CD1c-positive myeloid dendritic cell (primary cell): ENCODE measurements at regions not wholly inside any gene's neighbourhood (a gene's known extent, or its start where the extent isn't known, plus 50 kb on each side); places are given as distances from the start of the nearest gene placed in this dataset.
"Not testable (repeated sequence)": the region's sequence is repeated elsewhere in the genome, so short reads cannot be mapped to it uniquely, and the experiment has no call there.

Experiments
- DNase-seq: peaks from one replicate; pipeline ENCODE4 v3.0.0-alpha.2; 2016; ENCODE audit errors: extremely low spot score

GRCh38 chr20:1825938-1826445, 69.2 kb upstream of the SIRPA start:
- peak; percentile 45 for DNase-seq

- no peak for DNase-seq
Observed at GRCh38 chr20:1825507-1825906, 69.7 kb upstream of the SIRPA start.

- no peak for DNase-seq
Observed at GRCh38 chr20:1824834-1825233, 70.4 kb upstream of the SIRPA start.

- peak; percentile 76 for DNase-seq
Observed at GRCh38 chr20:1824181-1824580, 71.0 kb upstream of the SIRPA start.

- DNase-seq = peak; percentile 55
Observed at GRCh38 chr20:1823450-1823844, 71.8 kb upstream of the SIRPA start.

GRCh38 chr20:1822564-1823449, 72.4 kb upstream of the SIRPA start:
- DNase-seq = no peak

- DNase-seq = peak; percentile 93
Observed at GRCh38 chr20:1820138-1821079, 74.8 kb upstream of the SIRPA start.

- peak; percentile 79 for DNase-seq
Observed at GRCh38 chr20:1819311-1820137, 75.7 kb upstream of the SIRPA start.

GRCh38 chr20:1818895-1819294, 76.3 kb upstream of the SIRPA start:
- DNase-seq = no peak

- DNase-seq = no peak
Observed at GRCh38 chr20:1818247-1818840, 76.9 kb upstream of the SIRPA start.

- DNase-seq = no peak
Observed at GRCh38 chr20:1817577-1818211, 77.5 kb upstream of the SIRPA start.

- no peak for DNase-seq
Observed at GRCh38 chr20:1816384-1817381, 78.5 kb upstream of the SIRPA start.

- DNase-seq = no peak
Observed at GRCh38 chr20:1815502-1816085, 79.6 kb upstream of the SIRPA start.

GRCh38 chr20:1814861-1815260, 80.3 kb upstream of the SIRPA start:
- DNase-seq = not testable (repeated sequence)

- no peak for DNase-seq
Observed at GRCh38 chr20:1813674-1814635, 81.3 kb upstream of the SIRPA start.

- no peak for DNase-seq
Observed at GRCh38 chr20:1813101-1813529, 82.1 kb upstream of the SIRPA start.

- DNase-seq = no peak
Observed at GRCh38 chr20:1811621-1812498, 83.3 kb upstream of the SIRPA start.
